Thoracic aorta (tissue), 2 donors: ENCODE measurements at regions not wholly inside any gene's neighbourhood (a gene's known extent, or its start where the extent isn't known, plus 50 kb on each side); places are given as distances from the start of the nearest gene placed in this dataset.

Experiments
- ATAC-seq: fragments of 150-250 bp; one replicate; pipeline ENCODE4 v1.8.0; 2017; ENCODE audit warnings: low read depth; ENCODE audit not compliant: insufficient number of reproducible peaks, low FRiP score
- DNase-seq: peaks from one replicate; pipeline ENCODE4 v3.0.0-alpha.2; 2020; ENCODE audit warnings: low spot score
- H3K27ac ChIP-seq, 2 donors: fragments of 200-600 bp; sonication (generic); 1 replicate in 1 of 2; 2 replicates in 1 of 2; pipeline ENCODE4 v1.5.1; 2016; ENCODE audit warnings: mild to moderate bottlenecking in 2 of 2, moderate library complexity in 2 of 2
- H3K27me3 ChIP-seq: fragments of 200-600 bp; sonication (generic); replicated peaks from 2 replicates; pipeline ENCODE4 v1.6.0; 2016; ENCODE audit warnings: mild to moderate bottlenecking; ENCODE audit not compliant: insufficient read depth
- H3K36me3 ChIP-seq: fragments of 200-600 bp; sonication (generic); one replicate; pipeline ENCODE4 v1.5.1; 2016
- H3K4me1 ChIP-seq, 2 donors: fragments of 200-600 bp; sonication (generic); 1 replicate in 1 of 2; 2 replicates in 1 of 2; pipeline versions ENCODE4 v1.5.1 to v1.6.0; 2016; ENCODE audit warnings: low read depth in 2 of 2, mild to moderate bottlenecking in 1 of 2; ENCODE audit not compliant: control insufficient read depth in 1 of 2
- H3K4me3 ChIP-seq: fragments of 200-600 bp; sonication (generic); 2 replicates; pipeline ENCODE4 v1.5.1; 2016; ENCODE audit warnings: mild to moderate bottlenecking
- H3K9me3 ChIP-seq: fragments of 200-600 bp; sonication (generic); 2 replicates; pipeline ENCODE4 v1.5.1; 2016
- TF ChIP-seq, protein P1 (sequence below): fragments of 200-600 bp; sonication (generic); IDR thresholded peaks from one replicate; pipeline ENCODE4 v1.5.1; 2019; ENCODE audit warnings: antibody characterized with exemption

DNA sequence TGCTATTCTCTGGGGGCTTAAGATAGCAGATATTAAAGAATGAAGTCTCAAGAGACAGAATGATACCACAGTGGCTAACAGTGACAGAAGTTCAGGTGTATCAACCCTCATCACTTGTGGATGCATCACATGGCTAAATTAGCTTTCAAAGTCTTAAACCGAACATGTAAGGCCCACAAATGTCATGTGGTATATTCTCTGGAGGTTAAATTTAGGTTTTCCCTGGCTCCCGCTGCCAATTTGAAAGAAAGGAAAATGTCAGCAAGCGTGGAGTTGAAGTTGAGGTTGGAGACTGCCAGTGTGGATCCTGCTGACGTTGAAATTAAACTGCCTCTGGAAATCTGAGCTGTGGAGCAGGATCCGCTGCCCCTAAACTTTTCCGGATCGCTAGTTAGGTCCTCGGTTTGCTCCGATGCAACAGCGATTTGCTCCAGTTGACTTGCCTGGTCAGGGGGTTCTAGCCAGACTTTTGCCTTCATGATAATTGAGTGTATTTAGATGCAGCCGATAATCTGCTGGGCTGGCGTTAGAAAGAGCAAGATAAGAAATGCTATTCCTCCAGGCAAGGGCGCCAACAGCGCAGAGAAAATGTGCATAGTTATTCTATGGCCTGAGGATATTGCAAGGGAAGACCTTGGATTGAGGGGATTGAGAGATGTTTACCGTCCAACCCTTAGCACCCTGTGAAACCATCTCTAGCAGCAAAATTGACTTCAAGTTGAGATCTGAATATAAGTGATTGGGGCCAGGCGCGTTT, 443.9 kb downstream of the TMEM114 start:
- TF ChIP-seq, protein P1, sequence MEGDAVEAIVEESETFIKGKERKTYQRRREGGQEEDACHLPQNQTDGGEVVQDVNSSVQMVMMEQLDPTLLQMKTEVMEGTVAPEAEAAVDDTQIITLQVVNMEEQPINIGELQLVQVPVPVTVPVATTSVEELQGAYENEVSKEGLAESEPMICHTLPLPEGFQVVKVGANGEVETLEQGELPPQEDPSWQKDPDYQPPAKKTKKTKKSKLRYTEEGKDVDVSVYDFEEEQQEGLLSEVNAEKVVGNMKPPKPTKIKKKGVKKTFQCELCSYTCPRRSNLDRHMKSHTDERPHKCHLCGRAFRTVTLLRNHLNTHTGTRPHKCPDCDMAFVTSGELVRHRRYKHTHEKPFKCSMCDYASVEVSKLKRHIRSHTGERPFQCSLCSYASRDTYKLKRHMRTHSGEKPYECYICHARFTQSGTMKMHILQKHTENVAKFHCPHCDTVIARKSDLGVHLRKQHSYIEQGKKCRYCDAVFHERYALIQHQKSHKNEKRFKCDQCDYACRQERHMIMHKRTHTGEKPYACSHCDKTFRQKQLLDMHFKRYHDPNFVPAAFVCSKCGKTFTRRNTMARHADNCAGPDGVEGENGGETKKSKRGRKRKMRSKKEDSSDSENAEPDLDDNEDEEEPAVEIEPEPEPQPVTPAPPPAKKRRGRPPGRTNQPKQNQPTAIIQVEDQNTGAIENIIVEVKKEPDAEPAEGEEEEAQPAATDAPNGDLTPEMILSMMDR: no peak
- Histone ChIP-seq H3K27me3 (no peaks in the 10 kb centered on the region), H3K36me3 (no peaks in the 10 kb centered on the region), H3K4me1 (no peaks in the 10 kb centered on the region), H3K27ac (no peak overlapping the region), H3K9me3 (no peaks in the 10 kb centered on the region), H3K4me3 (no peak overlapping the region)
- ATAC-seq (no peak), DNase-seq (no peak)

DNA sequence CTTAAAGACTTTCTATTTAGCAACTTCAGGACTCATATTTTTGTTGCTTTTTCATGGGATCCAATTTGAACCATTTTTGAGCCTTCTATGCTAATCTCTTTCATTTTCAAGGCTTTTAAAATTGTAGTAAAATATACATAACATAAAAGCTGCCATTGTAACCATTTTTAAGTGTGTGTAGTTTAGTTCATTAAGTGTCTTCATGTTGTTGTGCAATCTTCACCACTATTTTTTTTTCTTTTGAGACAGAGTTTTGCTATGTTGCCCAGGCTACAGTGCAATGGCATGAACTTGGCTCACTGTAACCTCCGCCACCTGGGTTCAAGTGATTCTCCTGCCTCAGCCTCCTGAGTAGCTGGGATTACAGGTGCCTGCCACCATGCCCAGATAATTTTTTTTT, 451.6 kb downstream of the TMEM114 start:
- TF ChIP-seq, protein P1: no peak
- no peak overlapping the region for H3K27ac ChIP-seq
- no peak overlapping the region for H3K4me3 ChIP-seq
- H3K27me3 ChIP-seq: no peaks in the 10 kb centered on the region
- ATAC-seq (no peak), DNase-seq (no peak)
- H3K9me3 ChIP-seq: no peaks in the 10 kb centered on the region
- no peaks in the 10 kb centered on the region for H3K4me1 ChIP-seq
- H3K36me3 ChIP-seq: no peaks in the 10 kb centered on the region

DNA sequence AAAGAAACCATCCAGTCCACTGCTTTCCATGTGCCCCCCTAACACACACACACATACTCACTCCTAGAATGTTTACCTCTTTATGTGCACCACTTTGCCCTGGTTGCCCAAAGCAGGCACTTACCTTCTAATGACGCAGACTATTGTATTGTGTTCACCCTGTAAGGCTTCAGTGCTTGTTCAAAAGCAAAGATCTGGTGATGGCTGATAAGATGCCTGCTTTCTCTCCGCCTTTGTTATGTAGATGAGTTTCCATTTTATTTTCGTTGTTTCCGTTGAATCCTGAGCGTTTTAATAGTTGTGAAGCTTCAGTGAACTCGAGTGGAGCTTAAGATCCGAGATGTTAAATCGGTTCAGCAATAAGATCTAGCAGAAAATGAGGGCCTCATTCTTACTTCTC, 452.7 kb downstream of the TMEM114 start:
- Histone ChIP-seq H3K27me3 (no peaks in the 10 kb centered on the region), H3K36me3 (no peaks in the 10 kb centered on the region), H3K4me1 (no peaks in the 10 kb centered on the region), H3K27ac (no peak overlapping the region), H3K9me3 (no peaks in the 10 kb centered on the region), H3K4me3 (no peak overlapping the region)
- TF ChIP-seq, protein P1: no peak
- no peak for DNase-seq
- ATAC-seq: no peak

DNA sequence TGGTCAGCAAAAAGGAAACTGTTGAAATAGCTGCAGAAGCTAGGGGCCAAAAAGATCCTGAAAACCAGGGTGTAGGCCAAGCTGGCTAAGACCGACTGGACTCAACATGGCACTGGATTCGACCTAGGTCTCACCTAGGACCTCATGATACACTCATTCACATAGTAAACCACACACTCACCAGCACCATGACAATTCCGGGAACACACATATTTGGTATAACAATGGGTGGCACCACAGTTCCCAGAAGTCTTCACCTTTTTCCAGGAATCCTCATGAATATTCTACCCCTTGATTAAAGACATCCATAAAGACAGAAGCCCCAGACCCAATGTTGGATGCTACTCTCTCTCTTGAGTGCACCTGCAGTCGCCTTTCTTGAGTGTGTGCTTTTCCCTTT, 460.1 kb downstream of the TMEM114 start:
- H3K9me3 ChIP-seq: no peaks in the 10 kb centered on the region
- no peak for ATAC-seq
- no peak overlapping the region for H3K27ac ChIP-seq
- TF ChIP-seq, protein P1: no peak
- H3K36me3 ChIP-seq: no peaks in the 10 kb centered on the region
- DNase-seq: no peak
- no peak overlapping the region for H3K4me3 ChIP-seq
- H3K27me3 ChIP-seq: no peaks in the 10 kb centered on the region
- no peaks in the 10 kb centered on the region for H3K4me1 ChIP-seq

DNA sequence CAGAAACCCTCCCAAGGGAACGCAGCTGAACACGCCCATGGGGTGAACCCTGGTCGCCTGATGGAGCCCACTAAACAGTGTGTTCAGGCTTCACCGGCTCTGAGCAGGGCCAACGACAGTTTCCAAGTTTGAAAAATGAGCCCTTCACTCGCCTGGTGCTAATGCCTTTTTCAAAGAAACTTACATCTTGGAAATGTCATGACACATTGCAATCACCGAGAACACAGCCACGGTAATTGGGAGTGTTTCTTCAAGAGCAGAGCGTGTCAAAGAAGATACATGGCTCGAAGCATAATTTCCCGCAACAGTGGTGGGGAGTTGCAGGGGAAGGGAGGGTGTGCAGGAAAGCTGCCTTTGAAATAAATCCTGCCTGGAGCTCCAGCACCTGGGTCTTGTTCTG, 463.2 kb downstream of the TMEM114 start:
- Histone ChIP-seq H3K27ac (no peak overlapping the region), H3K4me3 (no peak overlapping the region), H3K9me3 (no peaks in the 10 kb centered on the region), H3K4me1 (no peaks in the 10 kb centered on the region), H3K27me3 (no peaks in the 10 kb centered on the region), H3K36me3 (no peaks in the 10 kb centered on the region)
- DNase-seq: no peak
- TF ChIP-seq, protein P1: no peak
- ATAC-seq: no peak
